Subcutaneous abdominal adipose tissue (tissue), 5 donors: ENCODE measurements at regions not wholly inside any gene's neighbourhood (a gene's known extent, or its start where the extent isn't known, plus 50 kb on each side); places are given as distances from the start of the nearest gene placed in this dataset.
A peak's percentile ranks its signal among the peaks of the same experiment; 100 is the strongest.

Experiments
- H3K27ac ChIP-seq: one replicate; pipeline ENCODE4 v1.7.0; 2013; ENCODE audit warnings: low read depth, mild to moderate bottlenecking, inconsistent platforms, low read length, moderate library complexity
- H3K27me3 ChIP-seq, 5 donors: one replicate each; pipeline ENCODE4 v1.7.0; 2013; ENCODE audit warnings: low read length in 5 of 5, inconsistent platforms in 1 of 5; ENCODE audit not compliant: control insufficient read depth in 5 of 5, insufficient read depth in 4 of 5
- H3K36me3 ChIP-seq, 5 donors: one replicate each; pipeline ENCODE4 v1.7.0; 2013; ENCODE audit warnings: low read length in 5 of 5; ENCODE audit not compliant: control insufficient read depth in 5 of 5, insufficient read depth in 5 of 5
- H3K4me1 ChIP-seq, 5 donors: one replicate each; pipeline ENCODE4 v1.7.0; 2013; ENCODE audit warnings: low read length in 5 of 5, mild to moderate bottlenecking in 3 of 5, moderate library complexity in 1 of 5; ENCODE audit not compliant: control insufficient read depth in 5 of 5, insufficient read depth in 5 of 5
- H3K4me3 ChIP-seq, 5 donors: one replicate each; pipeline ENCODE4 v1.7.0; 2013; ENCODE audit warnings: low read length in 5 of 5, low read depth in 1 of 5
- H3K9ac ChIP-seq, 5 donors: one replicate each; pipeline ENCODE4 v1.7.0; 2013; ENCODE audit warnings: low read length in 5 of 5, mild to moderate bottlenecking in 4 of 5, moderate library complexity in 3 of 5
- H3K9me3 ChIP-seq, 5 donors: one replicate each; pipeline ENCODE4 v1.7.0; 2013; ENCODE audit warnings: low read length in 5 of 5; ENCODE audit not compliant: control insufficient read depth in 5 of 5
- donor health status: healthy.
- donor health status: healthy.
- donor health status: healthy.
- donor health status: healthy.
- donor health status: healthy.

- Histone ChIP-seq H3K4me3 (peak overlapping the region; percentile 2 to 41 (median 23)), H3K27me3 (peaks cover 0 to under 1% (median 0%) of the 10 kb centered on the region in 5 donors), H3K4me1 (peaks cover 6 to 17% (median 16%) of the 10 kb centered on the region in 5 donors), H3K9me3 (no peaks in the 10 kb centered on the region), H3K27ac (no peak overlapping the region), H3K36me3 (no peaks in the 10 kb centered on the region), H3K9ac (peak overlapping the region in 1 of 5 donors; percentile 24)
Observed at GRCh38 chr12:131371401-131372170, 339.3 kb upstream of the SFSWAP start.

GRCh38 chr12:131372171-131372475, 338.8 kb upstream of the SFSWAP start:
- Histone ChIP-seq H3K27me3 (no peaks in the 10 kb centered on the region), H3K4me3 (peak overlapping the region in 2 of 5 donors; percentile 33 to 41), H3K27ac (no peak overlapping the region), H3K36me3 (no peaks in the 10 kb centered on the region), H3K4me1 (peaks cover 6 to 17% (median 16%) of the 10 kb centered on the region in 5 donors), H3K9ac (no peak overlapping the region), H3K9me3 (no peaks in the 10 kb centered on the region)

- H3K4me3 ChIP-seq: no peak overlapping the region
- H3K27ac ChIP-seq: no peak overlapping the region
- peaks cover 6 to 17% (median 16%) of the 10 kb centered on the region in 5 donors for H3K4me1 ChIP-seq
- H3K36me3 ChIP-seq: no peaks in the 10 kb centered on the region
- no peak overlapping the region for H3K9ac ChIP-seq
- H3K27me3 ChIP-seq: no peaks in the 10 kb centered on the region
- H3K9me3 ChIP-seq: no peaks in the 10 kb centered on the region
Observed at GRCh38 chr12:131372706-131373195, 338.1 kb upstream of the SFSWAP start.

GRCh38 chr12:131375261-131375971, 335.5 kb upstream of the SFSWAP start:
- peaks cover 7 to 18% (median 13%) of the 10 kb centered on the region in 5 donors for H3K27me3 ChIP-seq
- H3K4me1 ChIP-seq: peaks cover 6 to 17% (median 16%) of the 10 kb centered on the region in 5 donors
- no peak overlapping the region for H3K27ac ChIP-seq
- H3K9me3 ChIP-seq: no peaks in the 10 kb centered on the region
- H3K4me3 ChIP-seq: no peak overlapping the region
- no peak overlapping the region for H3K9ac ChIP-seq
- H3K36me3 ChIP-seq: no peaks in the 10 kb centered on the region

- Histone ChIP-seq H3K4me1 (peaks cover 6 to 14% (median 14%) of the 10 kb centered on the region in 5 donors), H3K27ac (no peak overlapping the region), H3K36me3 (no peaks in the 10 kb centered on the region), H3K9ac (no peak overlapping the region), H3K4me3 (no peak overlapping the region), H3K27me3 (peaks cover 11 to 23% (median 19%) of the 10 kb centered on the region in 5 donors), H3K9me3 (no peaks in the 10 kb centered on the region)
Observed at GRCh38 chr12:131375972-131376345, 334.9 kb upstream of the SFSWAP start.

GRCh38 chr12:131378176-131378842, 332.6 kb upstream of the SFSWAP start:
- H3K4me3 ChIP-seq: no peak overlapping the region
- no peaks in the 10 kb centered on the region for H3K4me1 ChIP-seq
- no peaks in the 10 kb centered on the region for H3K9me3 ChIP-seq
- no peaks in the 10 kb centered on the region for H3K36me3 ChIP-seq
- no peak overlapping the region for H3K27ac ChIP-seq
- H3K27me3 ChIP-seq: peaks cover 22 to 32% (median 28%) of the 10 kb centered on the region in 5 donors
- no peak overlapping the region for H3K9ac ChIP-seq

- Histone ChIP-seq H3K4me3 (no peak overlapping the region), H3K9me3 (no peaks in the 10 kb centered on the region), H3K4me1 (no peaks in the 10 kb centered on the region), H3K36me3 (no peaks in the 10 kb centered on the region), H3K9ac (no peak overlapping the region), H3K27me3 (peaks cover 27 to 40% (median 35%) of the 10 kb centered on the region in 5 donors), H3K27ac (no peak overlapping the region)
Observed at GRCh38 chr12:131378861-131379665, 331.8 kb upstream of the SFSWAP start.

- H3K9ac ChIP-seq: no peak overlapping the region
- peaks cover 31 to 44% (median 36%) of the 10 kb centered on the region in 5 donors for H3K27me3 ChIP-seq
- no peaks in the 10 kb centered on the region for H3K4me1 ChIP-seq
Observed at GRCh38 chr12:131379738-131380137, 331.2 kb upstream of the SFSWAP start.

GRCh38 chr12:131380220-131380964, 330.5 kb upstream of the SFSWAP start:
- Histone ChIP-seq H3K4me1 (no peaks in the 10 kb centered on the region), H3K9ac (no peak overlapping the region), H3K36me3 (no peaks in the 10 kb centered on the region), H3K9me3 (no peaks in the 10 kb centered on the region), H3K27ac (no peak overlapping the region), H3K27me3 (peaks cover 34 to 49% (median 38%) of the 10 kb centered on the region in 5 donors), H3K4me3 (no peak overlapping the region)

More at GRCh38 chr12:131379738-131380137, 331.2 kb upstream of the SFSWAP start:
- Histone ChIP-seq H3K9me3 (no peaks in the 10 kb centered on the region), H3K4me3 (no peak overlapping the region), H3K27ac (no peak overlapping the region), H3K36me3 (no peaks in the 10 kb centered on the region)
